DMS 273 (cell line): ENCODE measurements at regions not wholly inside any gene's neighbourhood (a gene's known extent, or its start where the extent isn't known, plus 50 kb on each side); places are given as distances from the start of the nearest gene placed in this dataset.

Experiments used
- DNase-seq: peaks from one replicate; lab custom pipeline; 2025; ENCODE audit not compliant: unreplicated experiment; lab: John Stamatoyannopoulos, UW

DNA sequence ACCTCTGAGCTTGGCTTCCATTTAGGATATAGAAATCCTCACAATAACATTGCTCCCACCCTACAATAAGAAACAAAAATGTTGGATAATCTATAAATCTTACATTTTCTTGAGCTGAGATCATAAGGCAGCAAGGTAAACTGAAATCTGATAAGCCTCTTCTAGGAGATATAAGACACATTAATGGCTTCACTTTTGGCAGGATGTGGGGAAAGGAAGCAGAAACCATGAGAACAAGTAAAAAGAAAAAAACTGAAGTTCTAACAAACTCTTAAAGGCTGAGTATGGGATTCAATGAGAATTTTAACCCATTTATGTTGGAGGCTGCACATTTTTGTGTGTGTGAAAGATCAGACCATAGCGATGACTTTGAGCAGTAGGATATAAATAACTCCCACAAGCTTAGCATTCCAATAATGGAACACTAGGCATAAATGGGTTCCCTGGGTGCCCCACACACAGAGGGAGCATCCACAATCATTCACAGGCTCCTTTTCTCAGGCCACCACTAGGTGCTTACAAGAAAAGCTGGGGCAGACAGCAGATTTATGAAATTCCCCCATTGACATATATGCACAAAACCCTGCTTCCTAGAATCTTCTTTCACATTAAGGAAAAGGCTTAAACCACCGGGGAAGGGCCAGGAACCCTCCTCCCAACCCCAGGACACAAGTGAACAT is 564.9 kb upstream of the MGMT start:
- no peak for DNase-seq

DNA sequence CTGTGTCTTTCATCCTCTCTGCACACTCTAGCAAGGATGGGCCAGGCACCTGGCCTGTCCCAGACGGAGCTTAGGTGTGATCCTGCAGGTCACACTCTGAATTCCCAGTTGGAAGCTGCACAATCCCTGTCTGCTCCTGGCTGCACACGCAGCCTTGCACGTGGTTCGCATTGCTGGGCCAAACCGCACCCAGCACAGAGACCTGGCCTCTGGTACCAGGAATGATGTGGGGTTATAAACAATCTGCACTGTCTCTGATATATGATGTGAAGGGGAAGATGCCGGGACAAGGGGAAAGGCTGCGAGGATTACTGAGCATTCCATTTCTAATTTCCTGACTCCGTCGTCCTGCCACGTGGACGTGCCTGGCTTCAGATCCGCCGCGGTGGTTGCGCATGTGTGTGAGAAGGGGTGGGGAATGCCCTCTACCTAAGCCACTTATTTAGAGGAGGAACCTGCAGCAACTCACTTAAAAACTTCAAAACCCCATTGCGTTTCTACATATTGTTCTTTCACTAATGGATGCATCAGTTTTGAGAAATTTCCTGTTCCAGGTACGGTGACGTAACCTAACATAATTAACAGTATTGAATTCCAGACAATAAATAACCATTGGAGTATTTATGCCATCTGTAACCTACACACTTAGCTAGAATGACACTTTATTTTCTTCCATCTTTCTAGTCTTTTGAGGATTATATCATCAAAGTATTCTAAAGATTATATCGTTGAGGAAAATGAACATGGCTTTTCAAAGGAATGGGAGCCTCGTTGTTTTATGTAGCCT is 559.7 kb upstream of the MGMT start:
- DNase-seq = no peak

DNA sequence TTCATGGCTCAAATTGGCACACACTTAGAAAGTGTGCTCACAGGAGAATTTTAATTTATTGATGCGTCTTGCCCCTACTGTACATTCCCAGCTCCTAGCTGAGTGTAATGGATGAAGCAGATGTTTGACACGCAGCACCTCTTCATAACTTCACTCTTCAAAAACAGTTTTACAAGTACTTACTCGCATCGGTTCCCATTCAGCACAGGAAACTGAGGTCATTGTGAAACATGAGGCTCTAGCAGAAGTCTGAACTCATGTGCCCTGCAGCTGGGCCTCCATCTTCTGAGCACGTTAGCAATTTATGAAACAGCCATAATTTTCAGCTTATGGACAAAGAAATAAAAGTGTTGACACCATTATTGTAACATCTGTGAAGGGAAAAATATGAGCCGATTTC is 558.9 kb upstream of the MGMT start:
- DNase-seq = peak; percentile 13

DNA sequence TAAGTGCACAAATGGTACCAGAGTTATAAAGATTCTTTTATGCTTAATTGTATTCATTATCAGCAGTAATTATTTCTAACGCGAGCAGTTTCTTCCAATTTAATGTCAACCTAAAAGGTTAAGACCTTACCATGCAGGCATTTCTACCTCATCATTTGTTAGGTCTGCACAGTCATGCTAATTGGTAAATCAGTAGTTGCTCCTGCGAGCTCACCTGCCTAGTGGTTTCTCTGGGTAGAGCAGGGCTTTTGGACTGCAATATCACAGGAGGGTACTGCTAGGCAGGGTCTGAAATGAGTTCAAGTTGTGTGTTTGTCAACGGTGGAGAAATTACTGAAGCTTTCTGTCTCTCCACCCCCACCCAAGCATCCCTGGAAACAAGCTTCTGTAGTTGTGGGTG is 558.5 kb upstream of the MGMT start:
- peak; percentile 2 for DNase-seq

DNA sequence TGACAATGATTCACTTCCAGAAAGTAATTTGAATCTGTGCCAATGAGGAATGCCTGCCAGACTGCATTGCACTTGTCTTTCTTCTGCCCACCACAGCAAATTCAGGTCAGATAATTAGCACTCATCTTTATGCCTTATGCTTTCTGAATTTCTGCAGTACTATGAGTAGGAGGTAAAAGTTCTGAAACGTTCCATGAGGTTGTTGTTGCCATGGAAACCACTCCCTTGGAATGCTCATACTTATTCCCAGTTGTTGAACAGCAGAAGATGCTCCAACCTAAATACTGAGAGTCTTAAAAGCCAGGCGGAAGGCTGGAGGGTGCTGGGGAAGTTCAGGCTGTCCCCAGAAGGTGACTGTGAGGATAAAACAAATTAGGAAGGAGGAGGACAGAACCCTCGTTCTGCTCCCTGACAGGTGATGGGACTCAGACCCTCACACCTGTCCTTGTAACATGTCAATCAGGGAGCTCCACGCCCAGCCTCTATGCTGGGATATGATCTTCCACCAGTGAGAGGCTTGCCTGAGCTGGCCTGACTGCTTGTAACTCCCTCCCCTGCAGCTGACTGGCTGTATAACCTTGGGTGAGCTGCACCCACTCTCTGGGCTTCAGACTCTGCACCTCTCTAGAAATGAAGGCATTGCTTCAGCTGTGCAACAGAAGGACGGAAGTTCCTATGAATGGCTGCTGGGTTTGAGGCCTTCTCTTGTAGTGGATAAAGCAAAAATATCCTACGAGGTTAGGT is 554.3 kb upstream of the MGMT start:
- peak; percentile 4 for DNase-seq

DNA sequence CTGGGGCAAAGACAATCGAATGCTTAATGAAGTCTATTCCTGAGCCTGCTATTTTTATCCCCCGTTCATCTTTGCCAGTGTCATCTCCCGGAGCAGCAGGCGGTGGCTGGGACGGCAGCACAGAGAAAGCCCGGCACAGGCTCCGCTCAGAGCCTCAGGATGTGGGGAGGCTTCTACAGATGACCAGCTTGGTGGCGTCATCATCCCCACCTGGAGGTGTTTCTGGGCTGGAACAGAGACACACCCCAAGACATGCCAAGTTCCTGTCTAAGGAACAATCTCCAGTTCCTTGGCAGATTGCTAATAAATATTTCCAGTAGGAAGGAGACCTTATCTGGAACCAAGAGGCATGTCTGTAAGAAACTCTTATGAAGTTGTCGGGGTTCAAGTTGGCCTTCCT is 552.4 kb upstream of the MGMT start:
- no peak for DNase-seq

DNA sequence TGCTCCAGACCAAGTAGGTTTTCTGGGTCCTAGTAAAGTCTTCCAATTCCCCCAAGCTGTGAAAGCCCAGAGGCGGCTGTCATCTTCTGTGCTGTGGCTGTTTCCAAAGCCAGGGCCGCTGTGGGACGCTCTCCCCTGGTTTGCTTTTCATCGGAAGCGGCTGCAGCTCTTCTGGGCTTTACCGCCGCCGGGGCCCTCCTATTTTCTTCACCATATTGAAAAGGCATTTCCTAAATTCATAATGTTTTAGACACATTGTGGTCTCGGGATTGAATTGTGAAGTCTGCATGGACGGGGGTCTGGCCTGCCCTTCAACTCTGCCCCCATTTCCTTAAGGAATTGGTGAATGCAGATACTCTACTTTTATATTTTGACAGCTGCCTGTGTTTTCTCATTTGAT is 551.4 kb upstream of the MGMT start:
- no peak for DNase-seq

DNA sequence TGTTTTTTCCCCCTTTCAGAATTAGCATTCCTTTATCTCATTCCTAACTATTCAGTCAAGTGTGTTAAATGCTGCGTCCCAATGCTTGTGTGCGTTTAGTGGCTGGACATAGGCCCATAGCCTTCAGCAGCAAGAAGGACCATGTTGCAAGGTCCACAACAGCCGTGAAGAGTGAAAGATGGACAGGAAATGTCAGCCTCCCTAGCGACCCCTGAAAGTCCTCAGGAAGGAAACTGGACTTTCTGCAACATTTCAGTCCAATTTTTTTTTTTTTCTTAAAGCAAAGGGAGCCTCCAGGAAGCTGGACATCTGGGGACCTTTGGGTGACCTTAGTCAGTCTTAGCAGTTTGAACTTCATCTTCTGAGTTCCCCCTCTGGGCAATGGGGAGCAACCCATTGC is 550.7 kb upstream of the MGMT start:
- DNase-seq = no peak

DNA sequence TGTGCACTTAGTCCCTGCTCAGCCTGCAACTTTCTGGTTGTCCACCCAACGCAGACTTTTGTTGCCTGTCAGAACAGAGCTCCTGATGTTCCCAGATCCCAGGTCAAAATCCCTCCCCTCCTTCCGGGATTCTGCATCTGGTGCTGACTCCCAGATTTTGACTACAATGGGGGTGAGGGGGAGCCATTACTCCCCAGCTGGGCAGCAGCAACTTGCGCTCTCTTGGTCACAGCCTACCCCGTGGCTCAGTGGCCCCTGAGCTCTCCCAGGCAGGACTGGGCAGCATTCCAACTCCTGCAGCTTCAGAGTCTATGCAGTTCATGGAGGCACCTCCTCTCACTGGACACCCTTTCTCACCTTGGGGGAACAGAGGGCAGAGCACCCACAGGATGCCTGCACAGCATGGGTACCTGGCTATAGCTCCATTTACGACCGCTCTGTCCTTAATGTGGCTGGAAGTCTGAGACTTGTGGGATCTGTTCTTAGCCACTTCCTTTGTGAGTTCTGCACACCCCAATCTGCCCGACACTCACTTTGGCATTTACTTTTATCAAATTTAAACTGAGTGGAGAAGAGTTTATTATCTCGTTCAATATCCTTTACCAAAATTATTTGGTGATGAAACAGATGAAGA is 545.5 kb upstream of the MGMT start:
- DNase-seq = no peak

DNA sequence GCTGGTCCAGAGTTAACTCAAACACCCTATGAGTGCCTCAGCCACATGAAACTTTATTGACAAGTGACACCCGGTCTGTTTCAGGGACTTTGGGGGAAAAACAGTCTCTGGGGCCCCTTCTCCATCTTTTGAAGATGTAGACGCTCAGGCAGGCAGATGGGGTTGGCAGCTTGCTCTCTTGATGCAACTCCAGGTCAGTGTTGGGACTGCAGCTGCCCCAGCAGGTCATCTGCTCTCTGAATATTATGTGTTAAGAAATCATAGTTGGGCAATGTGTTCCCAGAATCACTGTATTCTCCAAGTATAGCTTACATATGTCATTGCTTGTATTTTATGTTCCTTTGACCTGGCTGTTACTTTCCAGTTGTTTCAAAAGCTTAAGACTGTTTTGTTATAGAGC is 544.9 kb upstream of the MGMT start:
- peak; percentile 49 for DNase-seq

DNA sequence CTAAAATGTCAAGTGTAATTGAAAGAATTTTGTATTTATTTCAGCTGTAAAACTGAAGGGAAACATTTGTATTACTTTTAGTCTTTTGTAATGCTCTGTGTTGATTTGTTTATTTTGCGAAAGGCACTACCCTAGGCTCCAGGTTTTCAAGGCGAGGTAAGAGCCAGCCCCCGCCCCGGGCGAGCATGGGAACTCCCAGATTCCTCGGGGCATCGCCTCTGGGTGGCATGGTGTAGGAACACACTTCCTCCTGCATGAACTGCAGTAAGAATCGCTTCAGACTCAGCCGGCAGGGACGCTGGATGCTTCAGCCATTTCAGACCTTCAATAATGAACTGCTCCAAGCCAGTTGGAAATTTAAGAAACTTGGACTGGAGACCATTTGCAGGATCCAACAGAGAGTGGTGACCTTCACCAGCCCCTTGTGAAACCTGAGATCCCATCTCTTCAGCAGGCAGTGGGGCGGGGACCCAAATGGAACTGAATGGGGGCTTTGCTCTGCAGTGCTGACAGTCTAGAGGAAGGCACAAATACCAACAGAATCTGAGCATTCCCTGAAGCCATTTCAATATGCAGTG is 544.3 kb upstream of the MGMT start:
- peak; percentile 5 for DNase-seq

DNA sequence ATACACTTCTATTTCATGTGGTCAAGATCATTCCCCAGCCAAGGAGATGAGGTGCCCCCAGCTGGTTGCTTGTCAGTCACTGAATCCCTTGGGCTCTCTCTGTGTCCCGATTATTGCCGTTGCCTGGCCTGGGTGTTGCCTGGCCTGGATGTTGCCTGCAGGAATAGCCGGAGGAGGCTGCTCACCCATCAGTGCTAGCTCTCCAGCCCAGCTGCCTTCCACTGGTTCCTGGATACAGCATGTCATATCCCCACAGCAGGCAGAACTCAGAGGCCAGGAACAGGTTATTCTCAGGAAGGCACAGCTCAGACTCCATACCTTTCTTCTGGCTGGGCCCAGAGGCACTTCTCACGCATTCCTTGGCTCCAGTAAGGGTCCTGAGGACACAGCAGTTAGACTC is 542.1 kb upstream of the MGMT start:
- DNase-seq = no peak

DNA sequence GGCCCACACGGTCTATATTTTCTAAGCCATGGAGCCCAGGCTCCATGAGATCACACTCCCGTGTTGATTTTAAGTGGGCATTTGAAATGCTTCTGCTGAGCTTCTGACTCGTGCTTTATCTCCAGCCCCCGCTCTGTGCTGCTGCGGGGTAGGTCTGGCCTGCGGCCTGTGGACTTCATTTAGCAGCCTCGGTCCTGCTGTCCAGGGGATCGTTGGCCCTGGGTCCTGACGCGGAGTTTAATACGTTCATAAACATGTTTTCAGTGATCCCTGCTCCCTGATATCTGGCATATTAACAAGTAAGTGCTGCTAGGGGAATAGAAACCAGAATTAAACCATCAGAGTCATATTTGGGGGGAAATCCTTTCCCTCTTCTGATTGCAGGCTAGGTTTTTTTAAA is 540.3 kb upstream of the MGMT start:
- DNase-seq = no peak

DNA sequence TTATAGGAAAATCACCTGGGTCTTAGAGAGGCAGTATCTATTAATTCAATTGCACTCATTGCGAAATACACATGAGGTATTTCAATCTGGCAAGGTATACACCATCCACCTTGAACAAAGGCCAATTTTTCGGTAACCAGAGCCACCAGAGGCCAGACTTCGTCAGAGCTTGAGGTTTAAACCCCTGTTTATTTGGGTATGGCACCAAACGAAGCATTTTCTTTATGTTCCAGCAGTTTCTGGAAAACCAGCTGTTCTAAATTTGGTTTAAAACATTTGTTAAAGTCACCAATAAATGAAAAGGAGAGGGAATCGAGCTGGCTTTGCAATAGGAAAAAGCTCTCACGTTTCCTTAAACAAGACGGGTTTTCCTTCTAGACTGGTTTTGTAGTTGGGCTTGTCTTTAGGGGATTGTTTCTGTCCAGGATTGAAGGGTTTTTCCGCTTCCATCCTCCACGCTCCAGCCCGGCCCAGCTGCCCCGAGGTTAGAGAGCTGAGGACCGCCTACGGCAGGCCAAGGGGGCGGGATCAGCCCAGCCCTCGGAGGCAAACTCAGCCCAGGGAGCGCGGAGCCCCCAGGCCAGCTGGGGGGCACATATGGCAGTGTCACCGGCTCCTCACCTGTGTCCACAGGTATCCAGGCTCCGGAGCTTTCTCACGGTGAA is 539.4 kb upstream of the MGMT start:
- DNase-seq = peak; percentile 48

DNA sequence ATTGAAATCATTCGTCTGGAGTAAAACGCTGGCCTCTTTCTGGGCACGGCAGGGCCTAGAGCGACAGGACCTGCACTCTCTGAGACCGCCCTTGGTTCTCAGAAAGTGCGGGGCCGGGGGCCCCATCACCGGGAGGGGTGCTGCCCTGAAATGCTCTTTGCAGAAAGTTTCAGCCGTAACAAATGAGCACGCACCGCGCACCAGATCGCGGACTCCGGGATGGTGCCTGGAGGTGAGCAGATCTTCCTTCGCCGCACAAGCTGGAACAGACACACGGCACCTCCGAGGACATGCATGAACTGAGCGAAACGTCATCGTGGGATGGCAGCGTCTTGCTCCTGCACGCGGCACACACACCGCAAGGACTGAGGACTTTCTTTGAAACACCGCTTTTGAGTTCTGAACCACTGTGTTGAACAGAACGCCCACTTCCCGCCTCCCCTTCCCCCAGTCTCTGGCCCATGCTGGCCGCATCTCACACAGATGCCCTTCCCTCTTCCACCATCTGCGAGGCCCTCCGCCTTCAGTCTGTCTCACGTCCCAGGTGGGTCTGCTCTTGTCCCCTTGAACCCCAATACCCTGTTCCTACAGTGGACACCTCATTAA is 538.7 kb upstream of the MGMT start:
- no peak for DNase-seq

DNA sequence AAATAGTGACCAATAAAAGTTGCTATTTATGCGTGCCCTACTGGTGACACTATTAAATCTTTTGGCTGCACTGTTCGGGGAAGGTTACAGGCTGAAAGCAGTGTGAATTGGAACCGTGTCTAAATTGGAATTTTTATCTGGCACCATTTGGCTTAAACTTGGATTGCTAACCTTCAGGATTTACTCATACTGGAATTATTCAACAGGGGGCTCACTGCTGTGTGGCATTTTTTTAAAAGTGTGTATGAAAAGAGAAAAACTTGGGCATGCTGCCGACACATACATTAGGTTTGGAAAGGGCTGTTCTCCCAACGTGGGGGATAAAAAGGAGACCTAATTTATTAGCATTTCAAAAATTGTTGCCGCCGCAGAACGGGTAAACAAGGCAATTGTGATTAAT is 537.9 kb upstream of the MGMT start:
- DNase-seq = no peak

DNA sequence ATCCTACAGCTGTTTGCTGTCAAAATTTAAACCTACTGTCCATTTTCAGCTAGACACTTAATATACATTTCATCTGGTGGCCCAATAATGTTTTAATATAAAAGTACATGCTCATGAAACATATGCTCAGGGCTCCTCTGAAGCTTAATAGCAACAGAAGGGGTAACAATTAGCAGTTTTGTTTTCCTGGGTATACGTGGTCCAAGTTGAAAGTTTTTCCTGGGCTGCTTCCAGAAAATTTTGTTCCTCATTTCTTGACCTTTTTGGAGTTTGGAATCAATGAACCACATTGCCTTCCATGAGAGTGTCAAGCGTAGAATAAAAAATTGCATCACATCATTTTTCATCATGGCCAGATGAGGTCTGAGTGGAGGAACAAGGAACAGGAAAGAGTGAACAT is 537.3 kb upstream of the MGMT start:
- peak; percentile 4 for DNase-seq

DNA sequence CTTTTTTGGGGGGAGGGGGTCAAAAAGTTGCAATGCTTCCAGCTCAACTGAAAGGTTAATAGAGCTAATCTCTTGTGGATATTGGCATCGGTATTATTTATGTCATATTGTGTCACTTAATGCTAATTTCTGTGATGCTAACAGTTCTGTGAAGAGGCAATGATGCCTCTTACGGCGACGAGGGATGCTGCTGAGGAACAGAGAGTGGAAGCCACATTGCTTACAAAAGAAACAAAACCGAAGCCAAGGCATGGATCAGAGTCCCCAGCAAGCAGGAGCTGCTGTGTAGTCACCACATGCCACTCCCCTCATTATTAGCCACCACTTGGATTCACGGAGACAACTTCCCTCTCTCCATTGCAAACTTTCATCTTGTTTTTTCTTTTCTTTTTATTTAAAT is 536.5 kb upstream of the MGMT start:
- DNase-seq = no peak

DNA sequence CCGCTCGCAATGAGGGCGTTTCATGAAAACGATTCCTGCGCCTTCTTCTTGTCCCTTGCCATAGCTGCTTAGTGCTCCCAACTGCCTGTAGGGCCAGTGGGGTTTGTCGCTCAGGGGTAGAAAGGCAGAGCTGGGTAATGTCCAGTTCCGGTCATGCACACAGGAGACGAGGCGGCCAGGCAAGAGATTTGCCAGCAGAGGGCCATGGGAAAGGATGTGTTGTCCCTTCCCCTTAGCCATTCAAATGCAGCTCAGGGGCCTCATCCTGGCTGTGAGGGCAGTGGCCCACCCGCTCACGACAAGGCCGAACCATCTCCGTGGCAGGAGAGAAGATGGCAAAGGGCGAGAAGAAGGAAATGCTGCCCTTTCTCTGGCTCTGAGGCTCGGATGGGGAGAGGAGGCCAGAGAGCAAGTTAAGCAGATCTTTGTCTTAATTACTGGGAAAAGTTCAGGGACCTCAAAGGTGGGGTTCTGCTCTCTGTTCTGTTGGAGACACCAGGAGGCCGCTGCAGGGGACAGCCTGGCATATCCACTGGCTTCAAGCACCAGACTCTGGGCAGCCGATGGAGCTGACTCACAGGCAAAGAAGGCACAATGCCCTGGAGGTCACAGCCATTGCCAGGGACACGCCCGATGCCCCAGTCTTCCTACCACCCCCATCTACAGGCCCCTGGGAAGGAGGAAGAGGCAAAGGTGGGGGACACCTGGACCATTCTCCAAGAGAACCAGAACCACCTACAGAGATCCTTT is 534.8 kb upstream of the MGMT start:
- DNase-seq = no peak

DNA sequence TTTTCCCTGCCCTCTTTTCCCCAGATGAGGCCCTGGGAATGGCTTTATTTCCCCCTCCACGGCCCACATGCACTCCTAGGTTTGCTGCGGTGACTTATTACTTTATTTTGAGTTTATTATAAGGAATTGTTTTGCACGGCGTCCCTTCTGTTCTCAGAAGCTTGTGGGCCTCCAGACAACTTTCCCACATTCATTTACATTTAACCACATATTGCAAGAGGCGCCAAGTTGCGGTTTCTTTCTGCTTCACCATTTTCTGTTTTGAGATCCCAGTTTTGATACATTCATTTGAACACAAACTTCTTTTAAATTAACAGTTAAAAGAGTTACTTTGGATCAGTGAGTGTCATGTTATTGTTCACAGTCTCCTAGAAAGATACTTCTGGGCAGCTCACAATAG is 532.5 kb upstream of the MGMT start:
- no peak for DNase-seq
